ENCODE measurements at regions not wholly inside any gene's neighbourhood (a gene's known extent, or its start where the extent isn't known, plus 50 kb on each side); places are given as distances from the start of the nearest gene placed in this dataset.

DNA sequence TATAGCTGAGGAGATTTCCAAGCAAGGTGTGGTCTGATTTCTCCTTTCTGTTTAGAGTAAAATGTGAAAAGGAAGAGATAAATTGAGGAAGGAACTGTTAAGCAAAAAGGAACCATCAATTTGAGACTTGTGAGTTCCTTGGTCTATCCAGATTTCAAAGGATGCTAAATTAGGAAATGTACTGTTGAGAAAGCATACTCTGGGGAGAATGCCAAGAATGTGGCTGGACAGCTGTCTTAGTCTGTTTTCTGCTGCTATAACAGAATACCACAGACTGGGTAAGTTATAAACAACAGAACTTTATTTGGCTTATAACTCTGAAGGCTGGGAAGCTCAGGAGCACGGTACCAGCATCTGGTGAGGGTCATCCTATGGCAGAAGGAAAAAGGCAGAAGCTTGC is 1097.2 kb downstream of the TDRD15 start:
- no peak for DNase-seq (ENCODE audit: low read depth in 1 of 2, low spot score in 1 of 2)
- no peak for TF ChIP-seq JUND (IDR thresholded peaks at IDR 0.05; ENCODE audit: low read depth)
- in situ Hi-C loops (cut with HindIII; ENCODE audit: low pct_unique_long_range_greater_than_20kb, low sequenced_read_pairs) = no loop called here

DNA sequence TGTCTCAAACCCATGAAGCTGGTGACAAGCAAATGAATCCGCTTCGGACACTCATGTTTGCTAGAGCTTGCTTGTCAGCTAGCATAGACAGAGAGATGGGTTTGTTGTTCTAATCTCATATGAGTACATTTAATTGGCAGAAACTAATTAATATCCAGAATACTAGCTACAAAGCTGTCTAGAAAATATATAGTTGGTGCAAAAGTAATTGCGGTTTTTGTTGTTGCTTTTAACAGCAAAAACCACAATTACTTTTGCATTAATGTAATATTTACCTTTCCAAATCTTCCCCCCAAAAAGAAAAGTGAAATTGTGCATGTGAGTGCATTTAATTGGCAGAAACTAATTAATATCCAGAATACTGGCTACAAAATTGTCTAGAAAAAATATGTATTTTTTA is 1115.2 kb downstream of the TDRD15 start:
- in situ Hi-C loops (cut with HindIII; ENCODE audit: low pct_unique_long_range_greater_than_20kb, low sequenced_read_pairs) = no loop called here
- no peak for TF ChIP-seq JUND (IDR thresholded peaks at IDR 0.05; ENCODE audit: low read depth)
- no peak for DNase-seq (ENCODE audit: low read depth in 1 of 2, low spot score in 1 of 2)

DNA sequence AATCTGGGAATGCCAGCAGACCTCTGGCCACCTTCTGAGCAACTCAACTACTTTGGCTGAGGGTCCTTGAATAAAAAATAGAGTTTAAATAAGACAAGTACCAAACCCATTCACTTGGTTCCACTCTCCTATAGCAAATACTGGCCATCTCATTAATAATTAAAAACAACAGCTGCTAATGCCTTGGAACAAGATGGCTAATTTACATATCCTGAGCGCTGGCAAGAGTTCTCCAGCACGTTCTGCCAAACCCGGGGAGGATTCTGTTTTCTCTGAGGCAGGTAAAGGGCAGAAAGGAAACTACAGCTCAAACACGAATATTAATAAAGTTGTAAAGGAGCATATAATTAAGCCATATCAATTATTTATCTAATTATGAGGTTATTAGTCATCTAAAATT is 1123.7 kb downstream of the TDRD15 start:
- TF ChIP-seq JUND (IDR thresholded peaks at IDR 0.05; ENCODE audit: low read depth) = no peak
- in situ Hi-C loops (cut with HindIII; ENCODE audit: low pct_unique_long_range_greater_than_20kb, low sequenced_read_pairs) = no loop called here
- DNase-seq (ENCODE audit: low read depth in 1 of 2, low spot score in 1 of 2) = no peak

DNA sequence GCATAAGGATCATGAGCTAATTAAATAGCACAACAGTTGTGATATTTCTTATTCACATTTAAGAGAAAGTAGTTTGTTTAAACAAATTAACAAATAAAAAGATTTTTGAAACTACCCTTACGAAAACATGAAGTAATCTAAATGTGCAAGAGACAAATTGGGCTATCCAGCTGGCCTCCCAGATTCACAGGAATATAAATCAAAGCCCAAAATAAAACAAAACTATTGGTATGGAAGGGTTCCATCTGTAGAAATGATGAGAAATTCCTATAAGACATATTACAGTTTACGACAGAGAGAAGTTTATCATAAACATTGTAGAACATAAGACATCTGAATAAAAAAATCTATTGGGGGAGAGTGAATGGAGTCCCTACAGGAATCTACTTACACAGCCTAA is 1125.1 kb downstream of the TDRD15 start:
- in situ Hi-C loops (cut with HindIII; ENCODE audit: low pct_unique_long_range_greater_than_20kb, low sequenced_read_pairs) = no loop called here
- TF ChIP-seq JUND (IDR thresholded peaks at IDR 0.05; ENCODE audit: low read depth) = no peak
- no peak for DNase-seq (ENCODE audit: low read depth in 1 of 2, low spot score in 1 of 2)

DNA sequence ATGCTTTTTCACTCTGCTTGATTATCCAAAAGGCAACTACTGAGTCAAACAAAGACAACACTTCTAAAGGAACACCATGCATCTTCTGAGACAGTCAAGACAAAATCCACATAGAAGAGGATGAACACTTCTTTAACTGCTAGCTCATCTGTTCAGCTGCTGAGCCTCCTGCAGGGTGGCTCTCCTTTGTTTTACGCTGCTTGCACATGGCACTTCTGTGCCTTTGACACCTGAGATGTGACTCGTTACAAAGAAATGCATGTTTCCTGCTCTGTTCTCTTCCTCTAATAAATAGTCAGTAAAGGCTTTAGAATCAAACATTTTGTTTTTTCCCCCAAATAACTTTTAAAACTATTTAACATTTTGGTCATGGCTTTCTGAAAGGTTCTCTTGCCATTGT is 1129.4 kb downstream of the TDRD15 start:
- no peak for TF ChIP-seq JUND (IDR thresholded peaks at IDR 0.05; ENCODE audit: low read depth)
- DNase-seq (ENCODE audit: low read depth in 1 of 2, low spot score in 1 of 2) = no peak
- in situ Hi-C loops (cut with HindIII; ENCODE audit: low pct_unique_long_range_greater_than_20kb, low sequenced_read_pairs) = no loop called here

DNA sequence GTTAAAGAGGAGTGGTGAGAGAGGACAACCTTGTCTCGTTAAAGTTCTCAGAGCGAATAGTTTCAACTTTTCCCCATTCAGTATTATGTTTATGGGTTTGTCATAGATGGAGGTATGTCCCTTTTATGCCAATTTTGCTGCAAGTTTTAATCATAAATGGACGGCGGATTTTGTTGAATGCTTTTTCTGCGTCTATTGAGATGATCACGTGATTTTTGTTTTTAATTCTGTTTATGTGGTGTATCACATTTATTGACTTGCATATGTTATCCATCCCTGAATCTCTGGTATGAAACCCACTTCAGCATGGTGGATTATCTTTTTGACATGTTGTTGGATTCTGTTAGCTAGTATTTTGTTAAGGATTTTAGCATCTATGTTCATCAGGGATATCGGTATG is 1123.8 kb upstream of the KLHL29 start:
- no peak for TF ChIP-seq JUND (IDR thresholded peaks at IDR 0.05; ENCODE audit: low read depth)
- in situ Hi-C loops (cut with HindIII; ENCODE audit: low pct_unique_long_range_greater_than_20kb, low sequenced_read_pairs) = no loop called here

DNA sequence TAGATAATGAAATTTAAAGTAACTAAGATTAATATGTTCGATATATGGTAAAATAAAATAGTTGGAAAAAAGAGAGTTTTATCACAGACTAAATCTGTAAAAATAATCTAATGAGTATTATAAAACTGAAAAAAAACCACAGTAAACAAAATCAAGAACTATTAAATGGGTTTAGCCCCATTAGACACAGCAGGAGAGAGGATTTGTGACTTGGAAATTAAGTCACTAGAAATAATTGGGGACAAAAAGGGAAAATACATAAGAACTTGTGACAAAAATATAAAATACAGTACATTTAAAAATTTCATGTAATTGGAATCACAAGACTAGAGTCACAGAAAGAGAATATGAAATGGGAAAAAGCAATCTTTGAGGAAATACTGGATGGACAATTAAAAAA is 1114.6 kb upstream of the KLHL29 start:
- in situ Hi-C loops (cut with HindIII; ENCODE audit: low pct_unique_long_range_greater_than_20kb, low sequenced_read_pairs) = no loop called here
- TF ChIP-seq JUND (IDR thresholded peaks at IDR 0.05; ENCODE audit: low read depth) = no peak
- DNase-seq (ENCODE audit: low read depth in 1 of 2, low spot score in 1 of 2) = no peak

More for the DNA sequence above, 1123.8 kb upstream of the KLHL29 start:
- no peak for DNase-seq (ENCODE audit: low read depth in 1 of 2, low spot score in 1 of 2)

DNA sequence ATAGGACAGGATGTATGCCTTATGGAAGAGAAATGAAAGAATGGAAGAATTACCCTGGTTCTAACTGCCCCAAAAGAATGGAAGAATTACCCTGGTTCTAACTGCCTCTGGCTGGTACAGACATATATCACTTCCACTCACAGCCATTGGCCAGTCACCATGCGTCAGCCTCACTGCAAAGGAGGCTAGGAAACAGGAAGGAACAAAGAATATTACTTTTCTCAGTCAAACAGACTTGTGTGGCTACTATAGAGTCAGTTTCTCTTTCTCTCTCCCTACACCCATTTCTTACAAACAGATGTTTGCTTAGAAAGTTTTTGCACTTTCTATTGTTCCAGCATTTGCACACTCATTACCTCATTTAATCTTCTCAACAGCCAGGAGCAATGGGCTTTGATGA is 1111.1 kb upstream of the KLHL29 start:
- TF ChIP-seq JUND (IDR thresholded peaks at IDR 0.05; ENCODE audit: low read depth) = no peak
- in situ Hi-C loops (cut with HindIII; ENCODE audit: low pct_unique_long_range_greater_than_20kb, low sequenced_read_pairs) = no loop called here
- DNase-seq (ENCODE audit: low read depth in 1 of 2, low spot score in 1 of 2) = no peak

DNA sequence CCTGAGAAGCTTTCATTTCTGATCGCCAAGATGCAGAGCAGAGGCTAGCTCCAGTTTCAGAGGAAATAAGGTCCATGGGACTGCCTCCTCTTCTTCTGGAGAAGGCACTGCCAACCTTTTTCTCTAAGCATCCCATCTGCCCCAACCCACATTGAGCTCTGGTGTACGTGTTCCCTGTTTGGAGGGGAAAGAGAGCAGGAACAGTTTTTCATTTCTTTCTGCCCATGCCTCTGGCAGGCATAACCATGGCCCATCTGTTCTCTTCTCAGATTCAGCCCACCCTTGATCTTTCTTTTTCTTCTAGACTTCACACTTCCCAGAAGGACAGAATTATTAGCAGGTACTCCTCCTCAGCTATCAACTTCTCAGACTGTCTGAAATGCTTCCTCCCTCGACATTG is 1110.3 kb upstream of the KLHL29 start:
- in situ Hi-C loops (cut with HindIII; ENCODE audit: low pct_unique_long_range_greater_than_20kb, low sequenced_read_pairs) = no loop called here
- no peak for DNase-seq (ENCODE audit: low read depth in 1 of 2, low spot score in 1 of 2)
- TF ChIP-seq JUND (IDR thresholded peaks at IDR 0.05; ENCODE audit: low read depth) = no peak

DNA sequence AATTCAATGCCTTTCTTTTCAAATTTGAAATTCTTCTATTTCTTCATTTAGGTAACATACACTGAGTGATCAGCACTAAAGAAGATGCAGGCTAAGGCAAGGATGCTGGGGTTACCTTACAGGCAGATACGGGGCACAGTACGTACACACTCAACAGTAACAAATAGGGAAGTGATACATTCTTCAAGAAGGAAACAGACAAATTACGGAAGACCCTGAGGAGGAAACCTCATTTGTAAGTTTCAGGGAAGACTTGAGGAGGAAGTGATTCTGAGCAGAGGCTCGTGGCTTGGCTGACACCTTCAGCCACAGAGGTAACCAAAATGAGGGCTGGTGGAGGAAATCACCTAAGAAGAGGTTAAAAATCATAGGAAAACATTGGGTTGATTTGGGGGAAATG is 1108.3 kb upstream of the KLHL29 start:
- in situ Hi-C loops (cut with HindIII; ENCODE audit: low pct_unique_long_range_greater_than_20kb, low sequenced_read_pairs) = no loop called here
- no peak for DNase-seq (ENCODE audit: low read depth in 1 of 2, low spot score in 1 of 2)
- no peak for TF ChIP-seq JUND (IDR thresholded peaks at IDR 0.05; ENCODE audit: low read depth)

DNA sequence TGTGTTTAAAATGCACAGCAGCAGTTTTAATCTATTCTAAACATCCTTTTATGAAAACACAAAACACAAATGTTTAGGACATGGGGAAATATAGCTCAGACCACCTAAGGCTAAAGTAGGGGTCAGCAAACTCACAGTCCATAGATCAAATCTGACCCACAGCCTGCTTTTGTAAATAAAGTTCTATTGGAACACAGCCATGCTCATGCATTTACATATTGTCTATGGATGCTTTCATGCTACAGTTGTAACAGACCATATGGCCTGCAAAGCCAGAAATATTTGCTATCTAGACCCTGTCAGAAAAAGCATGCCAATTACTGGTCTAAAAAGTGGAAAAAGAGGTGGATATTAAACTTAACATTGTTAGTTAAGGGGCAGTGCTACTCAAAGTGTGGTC is 1105.4 kb upstream of the KLHL29 start:
- in situ Hi-C loops (cut with HindIII; ENCODE audit: low pct_unique_long_range_greater_than_20kb, low sequenced_read_pairs) = no loop called here
- DNase-seq (ENCODE audit: low read depth in 1 of 2, low spot score in 1 of 2) = no peak
- no peak for TF ChIP-seq JUND (IDR thresholded peaks at IDR 0.05; ENCODE audit: low read depth)

DNA sequence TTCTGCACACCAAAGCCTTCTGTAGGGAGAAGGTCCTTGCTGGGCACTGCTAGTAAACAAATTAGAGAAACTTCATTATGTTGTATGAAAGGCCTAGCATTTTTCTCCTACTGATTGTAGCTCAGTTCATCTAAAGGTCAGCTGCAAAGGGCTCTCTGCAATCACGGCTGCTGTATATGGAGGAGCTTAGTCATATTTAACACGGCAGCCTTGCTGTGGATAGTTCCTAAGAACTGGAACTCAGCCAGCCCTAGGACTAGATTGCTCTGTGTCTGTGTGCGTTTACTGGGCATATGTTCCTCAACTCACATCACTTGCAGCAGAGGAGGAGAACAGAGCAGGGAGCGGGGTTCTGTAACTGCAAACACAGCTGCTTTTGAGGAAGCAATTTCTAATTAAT is 1103.9 kb upstream of the KLHL29 start:
- DNase-seq (ENCODE audit: low read depth in 1 of 2, low spot score in 1 of 2) = no peak
- no peak for TF ChIP-seq JUND (IDR thresholded peaks at IDR 0.05; ENCODE audit: low read depth)
- in situ Hi-C loops (cut with HindIII; ENCODE audit: low pct_unique_long_range_greater_than_20kb, low sequenced_read_pairs) = no loop called here

DNA sequence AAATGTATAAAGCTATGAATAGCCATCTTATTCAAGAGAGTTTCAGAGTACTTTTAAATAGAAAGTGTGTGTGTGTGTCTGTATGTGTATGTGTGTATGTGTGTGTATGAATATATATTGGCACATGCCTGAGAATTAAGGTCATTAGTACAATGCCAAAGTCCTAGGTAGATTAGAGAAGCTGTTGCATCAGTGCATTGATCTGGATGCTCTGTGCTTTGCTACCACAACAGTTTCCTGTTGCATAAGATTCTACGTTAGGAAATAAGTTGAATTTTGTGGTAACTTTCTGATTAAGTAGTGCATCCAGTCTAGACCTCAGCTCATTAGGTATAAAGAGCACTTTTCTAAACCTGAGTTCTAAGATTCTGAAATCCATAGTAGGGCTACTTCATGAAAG is 1102.8 kb upstream of the KLHL29 start:
- no peak for DNase-seq (ENCODE audit: low read depth in 1 of 2, low spot score in 1 of 2)
- in situ Hi-C loops (cut with HindIII; ENCODE audit: low pct_unique_long_range_greater_than_20kb, low sequenced_read_pairs) = no loop called here

DNA sequence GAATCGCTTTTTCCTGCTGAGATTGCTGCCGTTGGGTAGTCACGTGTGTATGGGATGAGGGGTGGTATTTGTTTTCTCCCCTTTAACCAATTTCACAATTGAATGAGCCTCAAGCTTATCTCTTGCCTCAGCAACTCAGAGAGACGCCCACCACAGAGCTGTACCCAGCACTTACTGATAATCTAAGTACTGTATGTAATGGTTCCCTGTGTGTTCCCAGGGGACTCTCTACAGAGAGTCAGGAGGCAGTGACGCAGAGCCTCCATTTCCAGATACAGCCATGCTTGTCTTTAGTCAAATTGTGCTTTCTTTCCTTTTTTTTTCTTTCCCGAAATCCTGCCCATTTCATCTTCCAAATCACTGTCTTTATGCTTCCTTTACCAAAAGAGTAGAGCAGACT is 1102.1 kb upstream of the KLHL29 start:
- no peak for TF ChIP-seq JUND (IDR thresholded peaks at IDR 0.05; ENCODE audit: low read depth)
- in situ Hi-C loops (cut with HindIII; ENCODE audit: low pct_unique_long_range_greater_than_20kb, low sequenced_read_pairs) = no loop called here
- DNase-seq (ENCODE audit: low read depth in 1 of 2, low spot score in 1 of 2) = no peak

More for the DNA sequence above, 1102.8 kb upstream of the KLHL29 start:
- no peak for TF ChIP-seq JUND (IDR thresholded peaks at IDR 0.05; ENCODE audit: low read depth)

DNA sequence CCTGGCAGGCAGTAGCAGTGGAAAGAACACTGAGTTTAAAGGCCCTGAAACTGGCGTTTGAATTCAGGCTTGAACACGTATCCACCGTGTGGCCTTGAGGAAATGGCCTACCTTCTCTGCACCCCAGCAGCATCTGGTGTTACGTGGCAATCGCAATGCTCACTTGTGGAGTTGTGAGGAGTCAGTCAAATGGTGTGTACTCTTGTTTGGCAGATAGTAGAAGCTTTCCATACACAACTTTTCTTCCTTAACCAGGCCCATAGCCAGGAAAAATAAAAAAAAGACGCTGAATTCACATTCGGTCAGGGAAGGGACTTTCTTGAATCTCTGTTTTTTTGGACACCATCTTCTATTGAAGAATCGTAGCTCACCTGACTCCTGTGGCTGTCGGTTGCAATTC is 1101.5 kb upstream of the KLHL29 start:
- no peak for TF ChIP-seq JUND (IDR thresholded peaks at IDR 0.05; ENCODE audit: low read depth)
- DNase-seq (ENCODE audit: low read depth in 1 of 2, low spot score in 1 of 2) = no peak
- in situ Hi-C loops (cut with HindIII; ENCODE audit: low pct_unique_long_range_greater_than_20kb, low sequenced_read_pairs) = no loop called here
